A549 (cell line): ENCODE measurements at regions not wholly inside any gene's neighbourhood (a gene's known extent, or its start where the extent isn't known, plus 50 kb on each side); places are given as distances from the start of the nearest gene placed in this dataset.
"Not testable (repeated sequence)": the region's sequence is repeated elsewhere in the genome, so short reads cannot be mapped to it uniquely, and the experiment has no call there.

Source experiments
- RCOR1 ChIP-seq: fragments of 150-350 bp; IDR thresholded peaks from 2 replicates; pipeline ENCODE4 v1.6.1; 2014; ENCODE audit warnings: antibody characterized with exemption, low read length, low read depth
- TF ChIP-seq, protein P1 (sequence below): fragments of >200 bp; sonication (Bioruptor Twin); formaldehyde crosslinking; IDR thresholded peaks from 3 replicates; pipeline ENCODE4 v1.5.1; 2016
- TF ChIP-seq, protein P2 (sequence below): IDR thresholded peaks from 2 replicates; pipeline ENCODE4 v1.6.1; 2012

DNA sequence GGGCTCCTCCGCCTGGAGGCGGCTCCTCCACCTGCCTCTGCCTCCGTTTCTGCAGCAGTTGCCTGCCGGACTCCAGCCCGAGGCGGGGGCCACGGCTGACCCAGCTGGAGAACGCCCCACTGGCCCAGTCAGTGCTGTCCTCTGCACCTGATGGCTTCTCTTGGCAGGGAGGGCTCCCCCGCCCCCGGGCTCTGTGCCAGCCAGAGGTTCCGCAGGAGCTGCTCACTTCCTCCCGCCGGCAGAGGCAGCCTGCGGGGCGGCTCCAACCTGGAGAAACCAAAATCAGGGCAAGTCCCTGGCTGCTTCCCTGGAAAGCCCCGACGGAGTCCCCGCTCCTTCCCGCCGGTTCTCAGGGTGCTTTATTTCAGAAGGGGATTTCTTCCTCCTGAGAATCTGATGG, 5432.6 kb upstream of the TPTE start:
- TF ChIP-seq, protein P1, sequence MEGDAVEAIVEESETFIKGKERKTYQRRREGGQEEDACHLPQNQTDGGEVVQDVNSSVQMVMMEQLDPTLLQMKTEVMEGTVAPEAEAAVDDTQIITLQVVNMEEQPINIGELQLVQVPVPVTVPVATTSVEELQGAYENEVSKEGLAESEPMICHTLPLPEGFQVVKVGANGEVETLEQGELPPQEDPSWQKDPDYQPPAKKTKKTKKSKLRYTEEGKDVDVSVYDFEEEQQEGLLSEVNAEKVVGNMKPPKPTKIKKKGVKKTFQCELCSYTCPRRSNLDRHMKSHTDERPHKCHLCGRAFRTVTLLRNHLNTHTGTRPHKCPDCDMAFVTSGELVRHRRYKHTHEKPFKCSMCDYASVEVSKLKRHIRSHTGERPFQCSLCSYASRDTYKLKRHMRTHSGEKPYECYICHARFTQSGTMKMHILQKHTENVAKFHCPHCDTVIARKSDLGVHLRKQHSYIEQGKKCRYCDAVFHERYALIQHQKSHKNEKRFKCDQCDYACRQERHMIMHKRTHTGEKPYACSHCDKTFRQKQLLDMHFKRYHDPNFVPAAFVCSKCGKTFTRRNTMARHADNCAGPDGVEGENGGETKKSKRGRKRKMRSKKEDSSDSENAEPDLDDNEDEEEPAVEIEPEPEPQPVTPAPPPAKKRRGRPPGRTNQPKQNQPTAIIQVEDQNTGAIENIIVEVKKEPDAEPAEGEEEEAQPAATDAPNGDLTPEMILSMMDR, result not testable (repeated sequence)
- TF ChIP-seq, protein P2, sequence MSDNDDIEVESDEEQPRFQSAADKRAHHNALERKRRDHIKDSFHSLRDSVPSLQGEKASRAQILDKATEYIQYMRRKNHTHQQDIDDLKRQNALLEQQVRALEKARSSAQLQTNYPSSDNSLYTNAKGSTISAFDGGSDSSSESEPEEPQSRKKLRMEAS, result not testable (repeated sequence)
- not testable (repeated sequence) for TF ChIP-seq RCOR1
